KOPT-K1 (cell line): ENCODE measurements at regions not wholly inside any gene's neighbourhood (a gene's known extent, or its start where the extent isn't known, plus 50 kb on each side); places are given as distances from the start of the nearest gene placed in this dataset.
"Not testable (repeated sequence)": the region's sequence is repeated elsewhere in the genome, so short reads cannot be mapped to it uniquely, and the experiment has no call there.

Experiments
- H3K27ac ChIP-seq: fragments of 200-600 bp; sonication (generic); 2 replicates; pipeline ENCODE4 v1.5.1; 2016; ENCODE audit warnings: antibody characterized with exemption, mild to moderate bottlenecking, low read depth, low read length; ENCODE audit not compliant: poor library complexity, severe bottlenecking
- H3K36me3 ChIP-seq: fragments of 200-600 bp; sonication (generic); 2 replicates; pipeline ENCODE4 v1.5.1; 2017; ENCODE audit warnings: antibody characterized with exemption, mild to moderate bottlenecking, low read length, moderate library complexity; ENCODE audit not compliant: insufficient read depth
- H3K9me3 ChIP-seq: fragments of 200-600 bp; sonication (generic); 2 replicates; pipeline ENCODE4 v1.5.1; 2017; ENCODE audit warnings: antibody characterized with exemption, low read length, mild to moderate bottlenecking; ENCODE audit not compliant: insufficient read depth, poor library complexity, severe bottlenecking

DNA sequence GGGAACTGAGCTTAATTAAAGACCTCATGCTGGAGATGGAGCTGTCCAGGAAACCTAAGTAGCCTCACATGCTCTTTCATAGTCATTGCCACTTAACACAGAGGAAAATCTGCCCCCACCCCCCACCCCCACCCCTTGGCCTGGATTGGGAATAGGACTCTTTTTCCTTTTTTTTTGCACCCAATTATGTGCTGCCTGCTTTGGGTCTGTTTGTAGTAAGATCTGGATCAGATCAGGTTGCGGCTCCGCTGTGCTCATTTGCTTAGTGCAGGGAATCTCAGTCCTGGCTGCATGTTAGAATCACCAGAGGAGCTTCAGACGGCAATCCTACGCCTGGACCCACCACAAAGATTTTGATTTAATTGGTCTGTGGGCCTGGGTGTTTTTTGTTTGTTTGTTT is 219.0 kb downstream of the UTP18 start:
- Histone ChIP-seq H3K27ac (no peak overlapping the region), H3K36me3 (no peaks in the 10 kb centered on the region), H3K9me3 (peaks cover 9% of the 10 kb centered on the region)

DNA sequence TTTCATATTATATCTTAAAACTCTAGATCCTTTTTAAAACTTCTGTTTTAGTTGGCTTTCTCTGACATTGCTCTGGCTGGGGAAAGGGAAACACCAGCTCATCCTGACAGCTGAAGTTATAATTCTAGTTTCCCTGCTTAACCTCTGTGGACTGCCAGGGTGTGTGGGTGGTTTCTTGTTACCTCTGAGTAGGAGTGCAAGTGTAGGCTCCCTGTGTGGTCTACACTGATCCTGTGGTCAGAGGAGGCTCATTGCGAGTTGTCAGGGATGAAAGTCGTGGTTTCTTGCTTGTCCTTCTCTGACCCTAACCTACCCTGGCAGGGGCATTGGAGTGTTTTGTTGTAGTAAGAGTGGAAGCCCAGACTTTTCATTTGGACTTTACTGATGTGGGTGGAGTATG is 221.0 kb downstream of the UTP18 start:
- H3K36me3 ChIP-seq, result no peaks in the 10 kb centered on the region

DNA sequence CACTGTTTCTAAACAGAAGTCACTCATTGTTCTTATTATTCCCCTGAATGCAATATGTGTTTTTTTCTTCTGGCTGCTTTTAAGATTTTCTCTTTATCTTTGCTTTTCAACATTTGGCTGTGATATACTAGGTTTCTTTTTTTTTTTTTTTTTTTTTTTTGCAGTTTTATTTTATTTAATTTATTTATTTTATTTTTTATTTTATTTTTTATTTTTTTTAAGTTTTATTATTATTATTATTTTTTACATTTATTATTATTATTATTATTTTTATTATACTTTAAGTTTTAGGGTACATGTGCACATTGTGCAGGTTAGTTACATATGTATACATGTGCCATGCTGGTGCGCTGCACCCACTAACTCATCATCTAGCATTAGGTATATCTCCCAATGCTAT is 221.9 kb downstream of the UTP18 start:
- H3K36me3 ChIP-seq, H3K9me3 ChIP-seq, H3K27ac ChIP-seq: not testable (repeated sequence)

More for the DNA sequence above, 221.0 kb downstream of the UTP18 start:
- H3K27ac ChIP-seq, result no peak overlapping the region
- peaks cover 9% of the 10 kb centered on the region for H3K9me3 ChIP-seq

- Histone ChIP-seq H3K27ac (no peak overlapping the region), H3K36me3 (no peaks in the 10 kb centered on the region), H3K9me3 (peaks cover 9% of the 10 kb centered on the region)
Observed at GRCh38 chr17:51486091-51486490, 225.7 kb downstream of the UTP18 start.

GRCh38 chr17:51486885-51487520 is 226.7 kb downstream of the UTP18 start:
- peaks cover under 1% of the 10 kb centered on the region for H3K9me3 ChIP-seq
- H3K36me3 ChIP-seq, result no peaks in the 10 kb centered on the region
- no peak overlapping the region for H3K27ac ChIP-seq

- H3K27ac ChIP-seq, result no peak overlapping the region
Observed at GRCh38 chr17:51487947-51488346, 227.6 kb downstream of the UTP18 start.

GRCh38 chr17:51491416-51491815 is 231.1 kb downstream of the UTP18 start:
- H3K36me3 ChIP-seq, result no peaks in the 10 kb centered on the region
- H3K27ac ChIP-seq, result no peak overlapping the region
- H3K9me3 ChIP-seq, result no peaks in the 10 kb centered on the region

More at GRCh38 chr17:51487947-51488346, 227.6 kb downstream of the UTP18 start:
- no peaks in the 10 kb centered on the region for H3K36me3 ChIP-seq
- H3K9me3 ChIP-seq, result no peaks in the 10 kb centered on the region

GRCh38 chr17:51493206-51493605 is 232.9 kb downstream of the UTP18 start:
- no peaks in the 10 kb centered on the region for H3K9me3 ChIP-seq
- H3K27ac ChIP-seq, result no peak overlapping the region
- H3K36me3 ChIP-seq, result no peaks in the 10 kb centered on the region

GRCh38 chr17:51496378-51496777 is 236.0 kb downstream of the UTP18 start:
- Histone ChIP-seq H3K36me3 (no peaks in the 10 kb centered on the region), H3K27ac (no peak overlapping the region), H3K9me3 (no peaks in the 10 kb centered on the region)

DNA sequence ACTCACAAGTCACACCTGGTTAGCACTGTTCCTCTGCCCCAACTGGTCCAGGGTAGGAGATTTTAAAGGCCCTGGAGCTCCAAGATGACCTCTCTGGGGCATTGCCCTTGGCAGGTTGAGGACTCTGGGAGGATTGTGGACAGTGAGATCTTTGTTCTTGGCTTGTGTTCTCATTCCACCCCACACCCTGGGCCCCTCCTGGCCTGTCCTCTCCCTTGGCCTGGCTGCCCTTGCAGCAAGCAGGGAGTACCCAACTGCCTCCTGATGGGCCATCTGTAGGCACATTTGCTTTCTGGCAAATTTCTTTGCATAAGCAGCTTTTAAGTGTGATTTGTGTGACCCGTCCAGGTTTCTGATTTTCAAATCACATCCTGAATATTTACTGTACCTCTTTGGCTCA is 239.6 kb downstream of the UTP18 start:
- H3K36me3 ChIP-seq, result no peaks in the 10 kb centered on the region
- no peak overlapping the region for H3K27ac ChIP-seq
- H3K9me3 ChIP-seq, result no peaks in the 10 kb centered on the region

GRCh38 chr17:51500454-51500853 is 240.1 kb downstream of the UTP18 start:
- no peaks in the 10 kb centered on the region for H3K36me3 ChIP-seq
- no peak overlapping the region for H3K27ac ChIP-seq
- no peaks in the 10 kb centered on the region for H3K9me3 ChIP-seq

GRCh38 chr17:51505450-51505849 is 245.1 kb downstream of the UTP18 start:
- H3K36me3 ChIP-seq, result no peaks in the 10 kb centered on the region
- no peaks in the 10 kb centered on the region for H3K9me3 ChIP-seq
- H3K27ac ChIP-seq, result no peak overlapping the region

DNA sequence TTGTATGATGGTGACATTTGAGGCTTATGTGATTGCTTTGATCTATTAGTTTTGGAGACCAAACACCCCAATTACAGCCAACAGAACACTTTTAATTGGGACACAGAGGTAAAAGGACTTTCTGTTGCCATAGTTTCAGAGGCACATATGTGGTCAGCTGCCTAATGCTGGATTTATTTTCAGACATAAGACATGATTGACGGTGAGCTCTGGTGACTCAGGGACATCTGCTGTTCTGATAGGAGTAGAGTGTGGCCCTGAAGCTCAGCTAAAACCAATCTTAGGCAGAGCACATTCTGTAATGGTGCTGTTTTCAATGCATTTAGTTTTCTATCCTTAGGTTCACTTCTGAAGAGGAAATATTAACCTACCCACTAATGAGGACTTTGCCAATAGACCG is 247.1 kb downstream of the UTP18 start:
- H3K9me3 ChIP-seq, result no peaks in the 10 kb centered on the region
- H3K27ac ChIP-seq, result no peak overlapping the region
- H3K36me3 ChIP-seq, result no peaks in the 10 kb centered on the region

DNA sequence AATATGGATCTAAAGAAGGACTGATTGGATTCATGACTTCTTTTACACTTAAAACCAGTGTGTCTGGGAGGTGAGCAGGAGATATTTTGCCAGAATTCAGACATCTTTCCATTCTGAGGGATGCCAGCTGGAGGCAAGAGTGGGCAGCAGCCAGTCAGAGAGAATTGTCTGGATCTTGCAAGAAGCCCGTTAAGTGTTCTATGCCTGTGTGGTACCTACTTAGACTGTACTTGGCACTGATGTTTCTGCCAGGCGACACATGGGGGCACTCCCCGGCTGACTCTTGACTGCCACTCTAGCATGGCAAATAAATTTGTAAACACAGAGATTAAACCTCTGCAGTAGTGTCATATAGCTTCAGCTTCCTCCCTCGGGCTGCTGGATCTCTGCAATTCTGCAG is 247.7 kb downstream of the UTP18 start:
- Histone ChIP-seq H3K36me3 (no peaks in the 10 kb centered on the region), H3K9me3 (no peaks in the 10 kb centered on the region)

DNA sequence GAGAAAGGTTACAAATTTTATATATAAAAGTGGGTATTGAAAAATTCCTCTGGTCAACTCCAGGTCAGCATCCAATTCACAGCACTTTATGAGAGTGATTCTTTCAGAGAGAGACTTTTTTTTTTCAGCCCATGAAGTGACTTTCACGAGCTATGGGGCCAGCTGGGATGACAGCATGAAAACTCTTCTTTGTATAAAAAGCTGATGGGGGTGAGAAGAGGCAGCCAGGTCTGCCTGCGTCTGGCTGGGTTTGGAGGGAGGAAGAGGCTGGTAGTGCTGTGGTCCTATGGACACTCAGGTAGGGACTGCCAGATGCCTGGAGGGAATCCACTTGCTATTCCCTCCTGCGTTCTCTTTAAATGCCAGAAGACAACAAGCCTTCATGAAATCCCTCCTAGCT is 250.6 kb downstream of the UTP18 start:
- Histone ChIP-seq H3K36me3 (no peaks in the 10 kb centered on the region), H3K27ac (no peak overlapping the region), H3K9me3 (no peaks in the 10 kb centered on the region)

More for the DNA sequence above, 247.7 kb downstream of the UTP18 start:
- H3K27ac ChIP-seq, result no peak overlapping the region

GRCh38 chr17:51512220-51512907 is 252.0 kb downstream of the UTP18 start:
- no peaks in the 10 kb centered on the region for H3K36me3 ChIP-seq
- H3K27ac ChIP-seq, result no peak overlapping the region
- H3K9me3 ChIP-seq, result no peaks in the 10 kb centered on the region
